ENCODE measurements at regions not wholly inside any gene's neighbourhood (a gene's known extent, or its start where the extent isn't known, plus 50 kb on each side); places are given as distances from the start of the nearest gene placed in this dataset.

GRCh38 chr11:92867913-92868619 is 101.4 kb upstream of the MTNR1B start:
- TF ChIP-seq CTCF (IDR thresholded peaks at IDR 0.05; ENCODE audit: extremely low read depth, insufficient read depth, missing control alignments): no peak
- in situ Hi-C loops (cut with MboI; ENCODE audit: low pct_unique_long_range_greater_than_20kb, low sequenced_read_pairs, unreplicated experiment): no loop called here
- DNase-seq (ENCODE audit: low spot score): no peak

- in situ Hi-C loops (cut with MboI; ENCODE audit: low pct_unique_long_range_greater_than_20kb, low sequenced_read_pairs, unreplicated experiment): no loop called here
- DNase-seq (ENCODE audit: low spot score): no peak
- TF ChIP-seq CTCF (IDR thresholded peaks at IDR 0.05; ENCODE audit: extremely low read depth, insufficient read depth, missing control alignments): no peak
Measured at GRCh38 chr11:92869716-92870115, 99.7 kb upstream of the MTNR1B start.

- in situ Hi-C loops (cut with MboI; ENCODE audit: low pct_unique_long_range_greater_than_20kb, low sequenced_read_pairs, unreplicated experiment): no loop called here
- no peak for TF ChIP-seq CTCF (IDR thresholded peaks at IDR 0.05; ENCODE audit: extremely low read depth, insufficient read depth, missing control alignments)
- DNase-seq (ENCODE audit: low spot score): no peak
Measured at GRCh38 chr11:92870196-92870832, 99.1 kb upstream of the MTNR1B start.

GRCh38 chr11:92873551-92873950 is 95.9 kb upstream of the MTNR1B start:
- no peak for TF ChIP-seq CTCF (IDR thresholded peaks at IDR 0.05; ENCODE audit: extremely low read depth, insufficient read depth, missing control alignments)
- no peak for DNase-seq (ENCODE audit: low spot score)
- in situ Hi-C loops (cut with MboI; ENCODE audit: low pct_unique_long_range_greater_than_20kb, low sequenced_read_pairs, unreplicated experiment): no loop called here

- TF ChIP-seq CTCF (IDR thresholded peaks at IDR 0.05; ENCODE audit: extremely low read depth, insufficient read depth, missing control alignments): no peak
- in situ Hi-C loops (cut with MboI; ENCODE audit: low pct_unique_long_range_greater_than_20kb, low sequenced_read_pairs, unreplicated experiment): no loop called here
- DNase-seq (ENCODE audit: low spot score): no peak
Measured at GRCh38 chr11:92875473-92875872, 94.0 kb upstream of the MTNR1B start.

GRCh38 chr11:92879086-92879485 is 90.4 kb upstream of the MTNR1B start:
- DNase-seq (ENCODE audit: low spot score): no peak
- TF ChIP-seq CTCF (IDR thresholded peaks at IDR 0.05; ENCODE audit: extremely low read depth, insufficient read depth, missing control alignments): no peak
- in situ Hi-C loops (cut with MboI; ENCODE audit: low pct_unique_long_range_greater_than_20kb, low sequenced_read_pairs, unreplicated experiment): no loop called here
